ENCODE measurements at regions not wholly inside any gene's neighbourhood (a gene's known extent, or its start where the extent isn't known, plus 50 kb on each side); places are given as distances from the start of the nearest gene placed in this dataset.

- Histone ChIP-seq H3K9me3 (ENCODE audit: low read depth, low read length) (no peaks in the 10 kb centered on the region), H3K4me1 (ENCODE audit: insufficient read depth, low read length) (no peaks in the 10 kb centered on the region), H3K36me3 (ENCODE audit: insufficient read depth, low read length) (no peaks in the 10 kb centered on the region), H4K20me1 (ENCODE audit: insufficient read depth, low read length) (no peaks in the 10 kb centered on the region), H3K27me3 (ENCODE audit: insufficient read depth, low read length) (no peaks in the 10 kb centered on the region), H2AFZ (ENCODE audit: low read length) (no peak overlapping the region), H3K27ac (ENCODE audit: low read depth, low read length) (no peak overlapping the region), H3K79me2 (ENCODE audit: insufficient read depth, low read length) (no peaks in the 10 kb centered on the region), H3K4me2 (ENCODE audit: insufficient read depth, low read length) (no peak overlapping the region), H3K4me3 (ENCODE audit: insufficient read depth, low read length) (no peak overlapping the region)
- no peak for TF ChIP-seq CTCF (IDR thresholded peaks at IDR 0.05; ENCODE audit: extremely low read depth, low read depth, low read length)
- no peak for DNase-seq (ENCODE audit: insufficient read length, low spot score, missing footprints)
Observed at GRCh38 chr10:53401536-53401935, 629.0 kb upstream of the MBL2 start.

GRCh38 chr10:53396876-53397275 is 624.3 kb upstream of the MBL2 start:
- H4K20me1 ChIP-seq (ENCODE audit: insufficient read depth, low read length) = no peaks in the 10 kb centered on the region
- no peaks in the 10 kb centered on the region for H3K27me3 ChIP-seq (ENCODE audit: insufficient read depth, low read length)
- no peak for DNase-seq (ENCODE audit: insufficient read length, low spot score, missing footprints)
- no peaks in the 10 kb centered on the region for H3K36me3 ChIP-seq (ENCODE audit: insufficient read depth, low read length)
- TF ChIP-seq CTCF (IDR thresholded peaks at IDR 0.05; ENCODE audit: extremely low read depth, low read depth, low read length) = no peak
- H3K4me1 ChIP-seq (ENCODE audit: insufficient read depth, low read length) = no peaks in the 10 kb centered on the region
- H2AFZ ChIP-seq (ENCODE audit: low read length) = no peak overlapping the region
- H3K27ac ChIP-seq (ENCODE audit: low read depth, low read length) = no peak overlapping the region
- no peak overlapping the region for H3K4me2 ChIP-seq (ENCODE audit: insufficient read depth, low read length)
- H3K9me3 ChIP-seq (ENCODE audit: low read depth, low read length) = peaks cover 2% of the 10 kb centered on the region
- no peak overlapping the region for H3K4me3 ChIP-seq (ENCODE audit: insufficient read depth, low read length)
- no peaks in the 10 kb centered on the region for H3K79me2 ChIP-seq (ENCODE audit: insufficient read depth, low read length)

- Histone ChIP-seq H3K4me3 (ENCODE audit: insufficient read depth, low read length) (no peak overlapping the region), H3K27ac (ENCODE audit: low read depth, low read length) (no peak overlapping the region), H3K79me2 (ENCODE audit: insufficient read depth, low read length) (no peaks in the 10 kb centered on the region), H3K27me3 (ENCODE audit: insufficient read depth, low read length) (no peaks in the 10 kb centered on the region), H2AFZ (ENCODE audit: low read length) (no peak overlapping the region), H3K4me1 (ENCODE audit: insufficient read depth, low read length) (no peaks in the 10 kb centered on the region), H3K4me2 (ENCODE audit: insufficient read depth, low read length) (no peak overlapping the region), H4K20me1 (ENCODE audit: insufficient read depth, low read length) (no peaks in the 10 kb centered on the region), H3K36me3 (ENCODE audit: insufficient read depth, low read length) (no peaks in the 10 kb centered on the region), H3K9me3 (ENCODE audit: low read depth, low read length) (peaks cover 2% of the 10 kb centered on the region)
- DNase-seq (ENCODE audit: insufficient read length, low spot score, missing footprints) = no peak
- no peak for TF ChIP-seq CTCF (IDR thresholded peaks at IDR 0.05; ENCODE audit: extremely low read depth, low read depth, low read length)
Observed at GRCh38 chr10:53395449-53395848, 622.9 kb upstream of the MBL2 start.

- no peaks in the 10 kb centered on the region for H3K79me2 ChIP-seq (ENCODE audit: insufficient read depth, low read length)
- peaks cover under 1% of the 10 kb centered on the region for H3K9me3 ChIP-seq (ENCODE audit: low read depth, low read length)
- no peaks in the 10 kb centered on the region for H3K36me3 ChIP-seq (ENCODE audit: insufficient read depth, low read length)
- H3K4me3 ChIP-seq (ENCODE audit: insufficient read depth, low read length) = no peak overlapping the region
- no peak overlapping the region for H3K4me2 ChIP-seq (ENCODE audit: insufficient read depth, low read length)
- DNase-seq (ENCODE audit: insufficient read length, low spot score, missing footprints) = no peak
- no peak for TF ChIP-seq CTCF (IDR thresholded peaks at IDR 0.05; ENCODE audit: extremely low read depth, low read depth, low read length)
- H4K20me1 ChIP-seq (ENCODE audit: insufficient read depth, low read length) = no peaks in the 10 kb centered on the region
- H3K27ac ChIP-seq (ENCODE audit: low read depth, low read length) = no peak overlapping the region
- H2AFZ ChIP-seq (ENCODE audit: low read length) = no peak overlapping the region
- H3K4me1 ChIP-seq (ENCODE audit: insufficient read depth, low read length) = no peaks in the 10 kb centered on the region
- H3K27me3 ChIP-seq (ENCODE audit: insufficient read depth, low read length) = no peaks in the 10 kb centered on the region
Observed at GRCh38 chr10:53387562-53387961, 615.0 kb upstream of the MBL2 start.

All from osteoblast (primary cell).